Astrocyte of the spinal cord (primary cell): ENCODE measurements at regions not wholly inside any gene's neighbourhood (a gene's known extent, or its start where the extent isn't known, plus 50 kb on each side); places are given as distances from the start of the nearest gene placed in this dataset.

Source experiments
- DNase-seq: peaks from one replicate; pipeline ENCODE4 v3.0.0; 2011; ENCODE audit warnings: low read depth, low spot score
- H3K4me3 ChIP-seq: 2 replicates; pipeline ENCODE4 v1.5.1; 2011; ENCODE audit warnings: low read depth, mild to moderate bottlenecking, low read length, moderate library complexity
- in situ Hi-C: cut with HindIII; loops from 2 replicates; pipeline ENCODE4 v1.10.0; 2017; ENCODE audit warnings: low sequenced_read_pairs
- TF ChIP-seq, protein P1 (sequence below): IDR thresholded peaks from 2 replicates; pipeline ENCODE4 v1.5.1; 2012; ENCODE audit warnings: low read depth, mild to moderate bottlenecking, low read length, inconsistent platforms

DNA sequence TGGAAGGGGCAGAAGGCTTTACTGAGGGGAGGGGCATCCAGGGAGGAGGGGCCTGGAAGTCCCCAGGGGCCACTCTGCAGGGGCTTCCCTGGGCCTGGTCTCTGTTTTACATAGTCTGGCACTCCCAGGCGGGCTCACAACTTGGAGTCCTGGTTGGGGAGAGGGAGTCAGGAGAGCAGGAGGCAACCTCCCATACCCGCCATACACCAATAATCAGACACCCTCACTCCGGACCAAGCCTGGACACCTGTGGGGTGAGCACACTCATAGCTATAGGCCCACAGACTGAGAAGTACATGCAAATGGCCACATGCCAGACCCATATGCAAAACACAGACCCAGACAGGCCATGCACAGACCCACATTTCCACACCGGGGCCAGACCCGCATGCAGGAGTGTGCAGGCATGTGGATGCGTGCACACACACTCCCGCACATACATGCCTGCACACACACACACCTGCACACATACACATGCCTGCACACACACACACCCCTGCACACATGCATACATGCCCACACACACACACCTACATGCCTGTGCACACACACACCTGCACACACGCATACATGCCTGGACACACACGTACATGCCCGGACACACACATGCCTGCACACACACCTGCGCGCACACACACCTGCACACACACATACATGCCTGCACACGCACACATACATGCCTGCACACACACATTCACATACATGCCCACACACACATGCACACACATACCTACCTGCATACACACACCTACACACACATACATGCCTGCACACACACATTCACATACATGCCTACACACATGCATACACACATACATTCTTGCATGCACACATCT is 89.5 kb upstream of the RUNX3 start:
- TF ChIP-seq, protein P1, sequence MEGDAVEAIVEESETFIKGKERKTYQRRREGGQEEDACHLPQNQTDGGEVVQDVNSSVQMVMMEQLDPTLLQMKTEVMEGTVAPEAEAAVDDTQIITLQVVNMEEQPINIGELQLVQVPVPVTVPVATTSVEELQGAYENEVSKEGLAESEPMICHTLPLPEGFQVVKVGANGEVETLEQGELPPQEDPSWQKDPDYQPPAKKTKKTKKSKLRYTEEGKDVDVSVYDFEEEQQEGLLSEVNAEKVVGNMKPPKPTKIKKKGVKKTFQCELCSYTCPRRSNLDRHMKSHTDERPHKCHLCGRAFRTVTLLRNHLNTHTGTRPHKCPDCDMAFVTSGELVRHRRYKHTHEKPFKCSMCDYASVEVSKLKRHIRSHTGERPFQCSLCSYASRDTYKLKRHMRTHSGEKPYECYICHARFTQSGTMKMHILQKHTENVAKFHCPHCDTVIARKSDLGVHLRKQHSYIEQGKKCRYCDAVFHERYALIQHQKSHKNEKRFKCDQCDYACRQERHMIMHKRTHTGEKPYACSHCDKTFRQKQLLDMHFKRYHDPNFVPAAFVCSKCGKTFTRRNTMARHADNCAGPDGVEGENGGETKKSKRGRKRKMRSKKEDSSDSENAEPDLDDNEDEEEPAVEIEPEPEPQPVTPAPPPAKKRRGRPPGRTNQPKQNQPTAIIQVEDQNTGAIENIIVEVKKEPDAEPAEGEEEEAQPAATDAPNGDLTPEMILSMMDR: no peak
- in situ Hi-C loops: no loop called here
- no peak overlapping the region for H3K4me3 ChIP-seq
- no peak for DNase-seq

DNA sequence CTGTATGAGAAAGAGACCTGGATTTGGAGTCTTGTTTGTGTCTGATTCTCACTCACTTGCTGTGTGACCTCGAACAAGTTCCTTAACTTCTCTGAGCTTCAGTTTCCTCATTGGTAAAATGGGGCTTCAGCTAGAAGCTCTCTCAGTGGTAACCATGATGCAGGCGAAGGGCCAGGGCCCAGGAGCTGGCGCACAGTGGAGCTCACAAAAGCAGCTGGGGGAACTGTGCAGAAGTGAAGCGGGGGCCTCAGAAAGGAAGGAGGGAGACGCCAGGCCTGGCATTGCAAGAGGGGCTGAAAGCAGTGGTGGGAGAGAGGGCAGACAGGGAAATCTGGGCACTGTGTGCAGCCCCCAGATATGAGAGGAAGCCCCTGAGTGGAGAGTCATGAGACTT is 88.9 kb upstream of the RUNX3 start:
- no peak for DNase-seq
- TF ChIP-seq, protein P1: no peak
- in situ Hi-C loops: no loop called here
- no peak overlapping the region for H3K4me3 ChIP-seq

DNA sequence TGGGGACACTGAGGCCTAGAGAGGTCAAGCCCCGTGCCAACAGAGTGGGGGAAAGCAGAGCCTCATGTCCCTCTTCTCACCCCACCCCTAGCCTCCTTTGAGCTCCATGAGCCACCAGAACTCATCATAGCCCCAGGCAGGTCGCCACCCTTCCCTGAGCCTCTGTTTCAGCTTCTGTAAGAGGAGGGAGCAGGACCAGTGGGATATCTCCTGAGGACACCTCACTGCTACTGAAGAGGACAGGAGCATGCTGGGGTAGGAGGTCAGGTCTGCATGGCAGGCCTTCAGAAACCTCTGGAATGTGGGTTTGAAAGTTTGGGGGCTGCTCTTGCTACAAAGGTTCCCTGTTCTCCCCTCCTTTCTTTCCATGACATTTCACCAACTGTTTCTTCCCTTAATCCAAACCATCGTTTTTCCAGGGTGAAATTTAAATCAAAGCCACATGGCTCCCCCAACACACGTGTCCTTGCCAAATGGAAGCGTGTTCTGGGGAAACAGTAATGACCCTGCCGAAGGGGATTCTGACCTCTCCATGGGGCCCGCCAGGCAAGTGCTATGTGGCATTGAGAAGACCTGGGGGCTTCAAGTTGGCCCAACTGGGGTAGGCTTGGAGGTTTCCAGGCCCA is 88.1 kb upstream of the RUNX3 start:
- DNase-seq: no peak
- in situ Hi-C loops: no loop called here
- TF ChIP-seq, protein P1: no peak
- no peak overlapping the region for H3K4me3 ChIP-seq

DNA sequence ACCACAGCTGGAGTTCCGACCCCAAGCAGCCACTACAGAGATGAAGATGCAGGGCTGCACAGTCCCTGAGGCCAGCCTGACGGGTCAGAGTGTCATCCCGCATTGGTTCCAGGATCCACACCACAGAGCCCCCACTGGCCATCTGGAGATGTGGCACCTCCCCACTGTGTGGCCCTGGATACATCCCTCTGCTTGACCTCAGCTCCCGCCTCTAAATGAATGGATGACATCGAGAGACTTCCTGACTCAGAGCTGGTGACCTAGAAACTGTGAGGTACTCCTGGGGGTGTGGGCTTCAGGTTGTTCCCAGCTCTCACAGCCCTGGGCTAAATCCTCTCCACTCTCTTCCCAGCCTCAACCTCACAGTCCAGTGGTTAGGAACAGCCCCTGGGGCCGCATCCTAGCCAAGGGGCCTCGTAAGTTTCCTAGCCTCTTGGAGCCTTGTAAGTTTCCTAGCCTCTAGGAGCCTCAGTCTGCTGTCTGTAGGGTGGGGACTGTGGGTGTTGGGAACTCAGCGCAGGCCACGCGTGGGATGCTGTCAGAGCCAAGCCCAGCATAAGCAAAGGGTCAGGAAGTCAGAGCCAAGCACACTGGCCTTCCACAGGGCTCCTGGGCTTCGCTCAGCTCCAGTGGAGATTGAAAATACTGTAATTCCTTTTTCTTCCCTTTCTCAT is 87.5 kb upstream of the RUNX3 start:
- in situ Hi-C loops: no loop called here
- DNase-seq: peak; percentile 62
- H3K4me3 ChIP-seq: no peak overlapping the region
- TF ChIP-seq, protein P1: no peak

DNA sequence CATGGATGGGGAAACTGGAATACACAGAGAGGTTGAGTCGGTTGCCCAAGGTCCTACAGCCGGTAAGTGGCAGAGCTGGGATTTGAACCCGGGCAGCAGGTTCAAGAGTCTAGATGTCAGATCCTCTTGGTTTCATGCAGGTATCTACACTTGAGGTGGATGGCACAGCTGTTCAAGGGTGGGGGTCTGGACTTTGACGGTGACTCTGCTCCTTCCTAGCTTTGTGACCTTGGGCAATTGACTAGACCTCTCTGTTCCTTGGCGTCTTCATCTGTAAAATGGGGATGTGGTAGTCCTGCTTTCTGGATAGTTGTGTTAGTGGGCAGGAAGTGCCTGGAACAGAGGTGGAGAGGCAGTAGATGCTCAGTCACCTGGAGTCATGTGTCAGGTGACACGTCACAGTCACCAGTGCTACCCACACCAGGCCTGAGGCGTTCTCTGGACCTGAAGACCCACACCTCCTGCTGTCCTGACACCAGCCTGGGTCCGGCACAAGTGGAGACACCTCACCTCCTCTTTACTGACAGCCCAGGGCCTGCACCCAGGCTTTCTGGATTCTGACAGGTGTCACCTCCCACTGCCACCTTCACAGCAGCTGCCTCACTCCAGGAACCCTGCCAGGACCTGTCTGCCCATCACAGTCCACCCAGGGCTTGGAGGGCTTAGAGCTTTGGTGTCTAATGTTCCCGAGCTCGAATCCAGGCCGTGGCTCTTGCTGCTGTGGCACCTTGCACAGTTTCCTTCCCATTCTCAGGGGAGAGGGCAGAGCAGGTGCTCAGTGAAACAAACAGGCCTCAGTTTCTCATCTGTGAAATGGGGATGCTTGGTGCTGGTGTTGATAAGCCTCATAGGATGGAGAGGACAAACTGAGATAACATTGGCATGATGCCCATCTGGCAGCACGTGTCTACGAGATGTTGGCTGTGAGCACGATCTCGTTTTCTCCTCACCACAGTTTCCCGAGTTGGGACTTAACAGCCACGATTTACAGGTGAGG is 83.2 kb upstream of the RUNX3 start:
- no peak overlapping the region for H3K4me3 ChIP-seq
- in situ Hi-C loops: no loop called here
- TF ChIP-seq, protein P1: no peak
- DNase-seq: no peak
